B cell (primary cell): ENCODE measurements at regions not wholly inside any gene's neighbourhood (a gene's known extent, or its start where the extent isn't known, plus 50 kb on each side); places are given as distances from the start of the nearest gene placed in this dataset.

Source experiments
- ATAC-seq: fragments of 200-7000 bp; cut with Tn5 transposase; one replicate; pipeline ENCODE4 v1.10.0; 2021; ENCODE audit warnings: low read depth, mild to moderate bottlenecking, moderate number of reproducible peaks, moderate library complexity
- CTCF ChIA-PET: fragments of 350-600 bp; sonication (Branson Sonifier 250); formaldehyde crosslinking; loops from one replicate; lab custom pipeline; 2021; ENCODE audit warnings: antibody characterized with exemption, inconsistent platforms; lab: Charles Lee
- POLR2A ChIA-PET: fragments of 350-600 bp; sonication (Branson Sonifier 250); formaldehyde crosslinking; loops from one replicate; lab custom pipeline; 2021; ENCODE audit warnings: antibody characterized with exemption; lab: Charles Lee
- DNase-seq: peaks from one replicate; pipeline ENCODE4 v3.0.0; 2013
- H2AFZ ChIP-seq: 2 replicates; pipeline ENCODE4 v1.6.1; 2012; ENCODE audit warnings: mild to moderate bottlenecking, low read depth, low read length; ENCODE audit not compliant: insufficient read depth, poor library complexity, severe bottlenecking
- H3K27ac ChIP-seq, 2 donors: 1 replicate in 1 of 2; 2 replicates in 1 of 2; pipeline ENCODE4 v1.5.1; 2012 to 2013; ENCODE audit warnings: low read length in 2 of 2, mild to moderate bottlenecking in 2 of 2, moderate library complexity in 1 of 2
- H3K27me3 ChIP-seq, 4 experiments: fragments of 200-600 bp in 1 of 4; sonication (generic) in 1 of 4; replicated peaks in 1 of 4; 1 replicate in 2 of 4; 2 replicates in 2 of 4; pipeline versions ENCODE4 v1.6.1 to v1.7.0; 2013 to 2016; ENCODE audit warnings: low read length in 3 of 4, mild to moderate bottlenecking in 2 of 4, mixed read lengths in 1 of 4, moderate library complexity in 1 of 4; ENCODE audit not compliant: insufficient read depth in 4 of 4, control insufficient read depth in 3 of 4; ENCODE audit errors: control extremely low read depth in 1 of 4
- H3K36me3 ChIP-seq, 2 experiments: replicated peaks in 1 of 2; 1 replicate in 1 of 2; 2 replicates in 1 of 2; pipeline versions ENCODE4 v1.6.1 to v1.7.1; 2013; ENCODE audit warnings: low read length in 1 of 2; ENCODE audit not compliant: insufficient read depth in 2 of 2, control insufficient read depth in 1 of 2; ENCODE audit errors: control extremely low read depth in 1 of 2, extremely low read depth in 1 of 2
- H3K4me1 ChIP-seq, 2 donors: fragments of 200-600 bp in 1 of 2; sonication (generic) in 1 of 2; 1 replicate in 1 of 2; 2 replicates in 1 of 2; pipeline versions ENCODE4 v1.5.1 to v1.6.1; 2013 to 2017; ENCODE audit warnings: low read length in 2 of 2; ENCODE audit not compliant: control insufficient read depth in 2 of 2, insufficient read depth in 2 of 2
- H3K4me2 ChIP-seq: replicated peaks from 2 replicates; pipeline ENCODE3; 2012; ENCODE audit warnings: mild to moderate bottlenecking, low read depth, low read length; ENCODE audit not compliant: poor library complexity, severe bottlenecking
- H3K4me3 ChIP-seq, 5 experiments: fragments of 200-600 bp in 1 of 5; sonication (generic) in 1 of 5; 1 replicate in 3 of 5; 2 replicates in 2 of 5; pipeline versions ENCODE4 v1.5.1 to v1.7.0; 2011 to 2016; ENCODE audit warnings: low read length in 4 of 5, mild to moderate bottlenecking in 4 of 5, low read depth in 2 of 5, control low read depth in 1 of 5, moderate library complexity in 1 of 5; ENCODE audit not compliant: insufficient read depth in 1 of 5; ENCODE audit errors: control extremely low read depth in 1 of 5, extremely low read depth in 1 of 5
- H3K79me2 ChIP-seq: fragments of 200-600 bp; sonication (generic); one replicate; pipeline ENCODE4 v1.6.0; 2016; ENCODE audit warnings: low read length; ENCODE audit not compliant: control insufficient read depth, insufficient read depth
- H3K9ac ChIP-seq: fragments of 200-600 bp; sonication (generic); 2 replicates; pipeline ENCODE4 v1.6.1; 2017; ENCODE audit warnings: mild to moderate bottlenecking, low read length, moderate library complexity
- H3K9me3 ChIP-seq, 3 donors: one replicate each; pipeline versions ENCODE4 v1.6.1 to v1.7.1; 2013; ENCODE audit warnings: low read length in 2 of 3; ENCODE audit not compliant: control insufficient read depth in 2 of 3, insufficient read depth in 1 of 3; ENCODE audit errors: control extremely low read depth in 1 of 3
- H4K20me1 ChIP-seq: 2 replicates; pipeline ENCODE4 v1.6.0; 2012; ENCODE audit warnings: mild to moderate bottlenecking, low read length; ENCODE audit not compliant: insufficient read depth, control insufficient read depth, poor library complexity, severe bottlenecking
- H3K27ac Mint-ChIP-seq: one replicate; pipeline ENCODE4 v1.8.0; 2021; ENCODE audit warnings: mixed read lengths
- H3K27me3 Mint-ChIP-seq: one replicate; pipeline ENCODE4 v1.8.0; 2021; ENCODE audit warnings: mixed read lengths
- H3K4me1 Mint-ChIP-seq: one replicate; pipeline ENCODE4 v1.8.0; 2021; ENCODE audit warnings: mixed read lengths
- H3K4me3 Mint-ChIP-seq: one replicate; pipeline ENCODE4 v1.8.0; 2021; ENCODE audit warnings: mixed read lengths
- H3K9me3 Mint-ChIP-seq: one replicate; pipeline ENCODE4 v1.8.0; 2022; ENCODE audit warnings: mixed read lengths; ENCODE audit not compliant: insufficient read depth
- CTCF ChIP-seq: fragments of 200-600 bp; IDR thresholded peaks from one replicate; pipeline ENCODE4 v1.8.0; 2022; ENCODE audit warnings: antibody characterized with exemption, mild to moderate bottlenecking
- EZH2 ChIP-seq: IDR thresholded peaks from 2 replicates; pipeline ENCODE4 v1.6.1; 2012; ENCODE audit warnings: borderline replicate concordance, low read depth, mild to moderate bottlenecking, moderate library complexity, low read length; ENCODE audit not compliant: insufficient read depth, poor library complexity, severe bottlenecking
- WGBS: methylation state at CpG from one replicate; pipeline ENCODE4 v1.1.5; 2013; ENCODE audit warnings: missing lambda C conversion rate; ENCODE audit not compliant: insufficient coverage; 5-methylcytosine and 5-hydroxymethylcytosine counted together
- intact Hi-C: fragments of 100-400 bp; cut with micrococcal nuclease; formaldehyde crosslinking; loops from one replicate; pipeline ENCODE4 v1.10.0; 2022

- H2AFZ ChIP-seq, result no peak overlapping the region
- TF ChIP-seq CTCF, result no peak
- no peak for TF ChIP-seq EZH2
- ATAC-seq (no peak), DNase-seq (no peak)
- H3K27ac ChIP-seq, result no peak overlapping the region
- no peak overlapping the region for H3K9ac ChIP-seq
- ChIA-PET CTCF (no interaction called here), POLR2A (no interaction called here)
- intact Hi-C loops, result no loop called here
- H3K27me3 ChIP-seq, result no peaks in the 10 kb centered on the region
- H3K79me2 ChIP-seq, result peaks cover 29% of the 10 kb centered on the region
- Mint-ChIP-seq H3K4me1 (no peaks in the 10 kb centered on the region), H3K27ac (no peak overlapping the region), H3K4me3 (no peak overlapping the region), H3K9me3 (no peaks in the 10 kb centered on the region), H3K27me3 (no peaks in the 10 kb centered on the region)
- peaks cover 0 to 3% (median 0%) of the 10 kb centered on the region in 3 donors for H3K9me3 ChIP-seq
- H3K4me2 ChIP-seq, result no peak overlapping the region
- no peaks in the 10 kb centered on the region for H3K4me1 ChIP-seq
- peaks cover 0 to 27% of the 10 kb centered on the region in 2 experiments for H3K36me3 ChIP-seq
- H3K4me3 ChIP-seq, result no peak overlapping the region
- WGBS, result 91% methylated on average over 22 of the region's 22 CpGs
- H4K20me1 ChIP-seq, result peaks cover 54% of the 10 kb centered on the region
These were observed 117.2 kb downstream of the RFLNA start for GRCh38 chr12:124411953-124412645.

GRCh38 chr12:124411281-124411878 lies 116.5 kb downstream of the RFLNA start:
- Mint-ChIP-seq H3K27ac (no peak overlapping the region), H3K4me3 (no peak overlapping the region), H3K9me3 (no peaks in the 10 kb centered on the region), H3K4me1 (no peaks in the 10 kb centered on the region), H3K27me3 (no peaks in the 10 kb centered on the region)
- no peaks in the 10 kb centered on the region for H3K4me1 ChIP-seq
- intact Hi-C loops, result no loop called here
- H2AFZ ChIP-seq, result no peak overlapping the region
- ATAC-seq (no peak), DNase-seq (no peak)
- POLR2A ChIA-PET, result no interaction called here
- H4K20me1 ChIP-seq, result peaks cover 61% of the 10 kb centered on the region
- peaks cover 0 to 28% of the 10 kb centered on the region in 2 experiments for H3K36me3 ChIP-seq
- CTCF ChIA-PET, result no interaction called here
- H3K9me3 ChIP-seq, result peaks cover 0 to 4% (median 0%) of the 10 kb centered on the region in 3 donors
- no peak overlapping the region for H3K4me2 ChIP-seq
- peaks cover 29% of the 10 kb centered on the region for H3K79me2 ChIP-seq
- H3K27me3 ChIP-seq, result no peaks in the 10 kb centered on the region
- TF ChIP-seq EZH2, result no peak
- TF ChIP-seq CTCF, result no peak
- H3K9ac ChIP-seq, result no peak overlapping the region
- no peak overlapping the region for H3K27ac ChIP-seq
- 96% methylated on average over 18 of the region's 25 CpGs for WGBS
- no peak overlapping the region for H3K4me3 ChIP-seq
